ENCODE measurements at regions not wholly inside any gene's neighbourhood (a gene's known extent, or its start where the extent isn't known, plus 50 kb on each side); places are given as distances from the start of the nearest gene placed in this dataset.

DNA sequence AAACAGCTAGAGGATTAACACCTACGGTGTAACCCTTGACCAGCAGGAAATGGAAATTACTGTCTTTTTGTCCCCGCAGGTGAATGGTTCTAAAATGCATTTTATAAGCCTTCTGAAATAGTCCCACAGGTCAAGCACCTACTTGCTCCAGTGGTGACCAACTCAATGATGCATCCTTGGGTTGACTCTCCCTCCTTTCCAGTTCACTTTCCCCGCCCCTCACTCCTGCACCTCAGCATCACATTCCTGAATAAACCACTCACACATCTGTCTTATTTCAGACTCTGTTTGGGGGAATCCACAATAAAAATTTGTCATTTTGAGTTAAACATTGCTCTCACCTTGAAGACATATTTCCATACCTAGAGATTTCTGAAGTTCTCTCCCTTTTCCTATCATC lies 446.0 kb upstream of the TNP1 start:
- no peak for TF ChIP-seq CTCF (IDR thresholded peaks at IDR 0.05)
- TF ChIP-seq POLR2A (IDR thresholded peaks at IDR 0.05): no peak
